ENCODE measurements at regions not wholly inside any gene's neighbourhood (a gene's known extent, or its start where the extent isn't known, plus 50 kb on each side); places are given as distances from the start of the nearest gene placed in this dataset.

DNA sequence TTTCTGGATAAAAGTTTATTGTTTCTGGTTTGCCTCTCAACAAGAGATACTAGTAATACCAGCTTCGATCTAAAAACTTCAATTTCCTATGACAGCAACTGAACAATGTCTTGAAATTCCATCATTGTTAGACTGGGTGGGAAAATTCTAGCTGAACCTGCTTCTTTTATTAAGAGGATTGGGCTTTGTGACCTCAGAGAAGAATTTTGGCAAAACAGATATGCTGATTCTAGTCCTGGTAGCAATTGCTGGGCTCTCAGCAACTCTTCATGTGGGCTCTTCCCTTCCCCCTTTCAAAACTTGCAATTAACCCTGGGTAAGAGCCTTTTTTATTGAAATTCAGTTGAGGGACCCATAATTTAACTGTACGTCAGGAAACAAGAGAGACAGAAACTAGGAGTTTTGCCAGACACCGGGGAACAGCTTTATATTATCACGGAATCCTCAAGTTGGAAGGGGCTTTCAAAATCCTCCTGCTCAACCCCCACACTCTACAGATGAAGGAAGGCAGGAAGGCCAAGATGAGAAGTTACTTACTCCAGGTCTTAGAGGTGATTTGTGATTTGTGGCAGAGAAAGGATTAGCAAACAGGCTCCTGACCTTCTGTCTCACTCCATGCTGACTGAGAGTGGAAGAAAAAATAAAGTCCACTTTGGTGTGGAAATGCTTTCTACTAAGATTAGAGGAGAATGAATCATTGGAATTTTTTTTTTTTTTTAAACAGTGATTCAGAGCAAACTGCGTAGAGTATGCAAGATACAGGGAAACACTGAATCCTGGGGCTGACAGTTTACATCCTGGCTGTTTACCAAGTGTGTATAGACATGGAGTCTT lies 239.0 kb upstream of the ATP2B1 start:
- TF ChIP-seq, protein P1, sequence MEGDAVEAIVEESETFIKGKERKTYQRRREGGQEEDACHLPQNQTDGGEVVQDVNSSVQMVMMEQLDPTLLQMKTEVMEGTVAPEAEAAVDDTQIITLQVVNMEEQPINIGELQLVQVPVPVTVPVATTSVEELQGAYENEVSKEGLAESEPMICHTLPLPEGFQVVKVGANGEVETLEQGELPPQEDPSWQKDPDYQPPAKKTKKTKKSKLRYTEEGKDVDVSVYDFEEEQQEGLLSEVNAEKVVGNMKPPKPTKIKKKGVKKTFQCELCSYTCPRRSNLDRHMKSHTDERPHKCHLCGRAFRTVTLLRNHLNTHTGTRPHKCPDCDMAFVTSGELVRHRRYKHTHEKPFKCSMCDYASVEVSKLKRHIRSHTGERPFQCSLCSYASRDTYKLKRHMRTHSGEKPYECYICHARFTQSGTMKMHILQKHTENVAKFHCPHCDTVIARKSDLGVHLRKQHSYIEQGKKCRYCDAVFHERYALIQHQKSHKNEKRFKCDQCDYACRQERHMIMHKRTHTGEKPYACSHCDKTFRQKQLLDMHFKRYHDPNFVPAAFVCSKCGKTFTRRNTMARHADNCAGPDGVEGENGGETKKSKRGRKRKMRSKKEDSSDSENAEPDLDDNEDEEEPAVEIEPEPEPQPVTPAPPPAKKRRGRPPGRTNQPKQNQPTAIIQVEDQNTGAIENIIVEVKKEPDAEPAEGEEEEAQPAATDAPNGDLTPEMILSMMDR (IDR thresholded peaks at IDR 0.05; ENCODE audit: poor library complexity, severe bottlenecking): no peak
- TF ChIP-seq POLR2AphosphoS5 (IDR thresholded peaks at IDR 0.05) (no peak), RAD21 (conservative IDR thresholded peaks at IDR 0.05) (no peak), EZH2 (IDR thresholded peaks at IDR 0.05; ENCODE audit: borderline replicate concordance, insufficient read depth, low read length, poor library complexity, severe bottlenecking) (no peak)

Data from neural cell (in vitro differentiated cells).